Parathyroid adenoma (tissue), 2 donors: ENCODE measurements at regions not wholly inside any gene's neighbourhood (a gene's known extent, or its start where the extent isn't known, plus 50 kb on each side); places are given as distances from the start of the nearest gene placed in this dataset.
"Not testable (repeated sequence)": the region's sequence is repeated elsewhere in the genome, so short reads cannot be mapped to it uniquely, and the experiment has no call there.

Experiments
- H2AFZ ChIP-seq: fragments of 300-600 bp; sonication (generic); one replicate; pipeline ENCODE4 v1.7.0; 2017; ENCODE audit warnings: antibody characterized with exemption, mild to moderate bottlenecking
- H3K27ac ChIP-seq: fragments of 300-600 bp; sonication (generic); one replicate; pipeline ENCODE4 v1.7.0; 2017
- H3K27me3 ChIP-seq: fragments of 300-600 bp; sonication (generic); one replicate; pipeline ENCODE4 v1.7.0; 2017; ENCODE audit warnings: low read length; ENCODE audit not compliant: control insufficient read depth, insufficient read depth
- H3K36me3 ChIP-seq: fragments of 300-600 bp; sonication (generic); one replicate; pipeline ENCODE4 v1.7.0; 2017; ENCODE audit warnings: low read length; ENCODE audit not compliant: control insufficient read depth, insufficient read depth
- H3K4me1 ChIP-seq: fragments of 300-600 bp; sonication (generic); one replicate; pipeline ENCODE4 v1.7.0; 2017; ENCODE audit warnings: control low read depth
- H3K4me2 ChIP-seq: fragments of 300-600 bp; sonication (generic); one replicate; pipeline ENCODE4 v1.7.0; 2017; ENCODE audit warnings: low read length
- H3K4me3 ChIP-seq: fragments of 300-600 bp; sonication (generic); one replicate; pipeline ENCODE4 v1.7.0; 2017; ENCODE audit warnings: low read depth, low read length
- H3K79me2 ChIP-seq: fragments of 300-600 bp; sonication (generic); one replicate; pipeline ENCODE4 v1.7.0; 2017; ENCODE audit warnings: control low read depth
- H3K9ac ChIP-seq: fragments of 300-600 bp; sonication (generic); one replicate; pipeline ENCODE4 v1.7.0; 2017; ENCODE audit warnings: mild to moderate bottlenecking
- H3K9me3 ChIP-seq: fragments of 300-600 bp; sonication (generic); one replicate; pipeline ENCODE4 v1.7.0; 2017; ENCODE audit warnings: low read length; ENCODE audit not compliant: control insufficient read depth
- CTCF ChIP-seq: fragments of 300-600 bp; sonication (generic); IDR thresholded peaks from one replicate; pipeline ENCODE4 v1.7.0; 2017; ENCODE audit warnings: antibody characterized with exemption, mild to moderate bottlenecking
- donor health status: primary hyperparathyroidism.

DNA sequence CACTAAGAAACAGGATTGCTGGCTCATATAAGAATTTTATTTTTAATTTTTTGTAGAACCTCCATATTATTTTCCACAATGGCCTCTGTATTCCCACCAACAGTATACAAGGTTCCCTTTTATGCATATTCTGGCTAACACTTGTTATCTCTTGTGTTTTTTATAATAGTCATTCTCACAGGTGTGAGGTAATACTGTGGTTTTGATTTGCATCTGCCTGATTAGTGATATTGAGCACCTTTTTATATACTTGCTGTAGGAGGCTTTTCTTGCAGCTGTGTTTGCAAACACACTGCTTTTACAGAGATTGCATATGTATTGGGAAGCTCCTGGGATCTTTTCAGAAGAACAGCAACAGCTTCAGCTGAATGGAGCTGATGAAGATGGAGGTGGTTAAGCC, 164.8 kb downstream of the DEPDC1B start:
- Histone ChIP-seq H3K4me2 (no peak overlapping the region), H3K9me3 (no peaks in the 10 kb centered on the region), H3K27ac (no peak overlapping the region), H3K9ac (no peak overlapping the region), H3K27me3 (no peaks in the 10 kb centered on the region), H3K4me1 (no peaks in the 10 kb centered on the region), H3K79me2 (no peaks in the 10 kb centered on the region), H2AFZ (no peak overlapping the region), H3K36me3 (no peaks in the 10 kb centered on the region), H3K4me3 (no peak overlapping the region)
- no peak for TF ChIP-seq CTCF

GRCh38 chr5:60533789-60534188, 166.2 kb downstream of the DEPDC1B start:
- no peaks in the 10 kb centered on the region for H3K27me3 ChIP-seq
- no peak overlapping the region for H2AFZ ChIP-seq
- H3K4me2 ChIP-seq, result no peak overlapping the region
- H3K9ac ChIP-seq, result no peak overlapping the region
- no peak overlapping the region for H3K4me3 ChIP-seq
- no peaks in the 10 kb centered on the region for H3K9me3 ChIP-seq
- H3K4me1 ChIP-seq, result no peaks in the 10 kb centered on the region
- H3K27ac ChIP-seq, result no peak overlapping the region
- no peak for TF ChIP-seq CTCF
- no peaks in the 10 kb centered on the region for H3K79me2 ChIP-seq
- no peaks in the 10 kb centered on the region for H3K36me3 ChIP-seq

GRCh38 chr5:60532796-60533195, 167.2 kb downstream of the DEPDC1B start:
- H3K27me3 ChIP-seq, H3K27ac ChIP-seq, H3K4me1 ChIP-seq, H3K36me3 ChIP-seq, H3K9me3 ChIP-seq, H3K4me2 ChIP-seq, H3K79me2 ChIP-seq, H3K4me3 ChIP-seq, H2AFZ ChIP-seq, H3K9ac ChIP-seq: not testable (repeated sequence)

DNA sequence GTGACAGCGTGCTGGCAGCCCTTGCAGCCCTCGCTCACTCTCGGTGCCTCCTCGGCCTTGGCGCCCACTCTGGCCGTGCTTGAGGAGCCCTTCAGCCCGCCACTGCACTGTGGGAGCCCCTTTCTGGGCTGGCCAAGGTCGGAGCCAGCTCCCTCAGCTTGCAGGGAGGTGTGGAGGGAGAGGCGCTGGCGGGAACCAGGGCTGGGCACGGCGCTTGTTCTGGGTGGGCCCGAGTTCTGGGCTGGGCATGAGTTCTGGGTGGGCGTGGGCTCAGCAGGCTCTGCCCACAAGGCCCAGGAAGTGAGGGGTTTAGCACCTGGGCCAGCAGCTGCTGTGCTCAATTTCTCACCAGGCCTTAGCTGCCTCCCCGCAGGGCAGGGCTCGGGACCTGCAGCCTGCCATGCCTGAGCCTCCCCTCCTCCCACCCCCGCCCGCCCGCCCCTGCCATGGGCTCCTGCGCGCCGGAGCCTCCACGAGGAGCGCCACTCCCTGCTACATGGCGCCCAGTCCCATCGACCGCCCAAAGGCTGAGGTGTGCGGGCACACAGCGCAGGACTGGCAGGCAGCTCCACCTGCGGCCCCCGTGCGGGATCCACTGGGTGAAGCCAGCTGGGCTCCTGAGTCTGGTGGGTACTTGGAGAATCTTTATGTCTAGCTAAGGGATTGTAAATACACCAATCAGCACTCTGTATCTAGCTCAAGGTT, 169.7 kb downstream of the DEPDC1B start:
- not testable (repeated sequence) for H2AFZ ChIP-seq, H3K27ac ChIP-seq

DNA sequence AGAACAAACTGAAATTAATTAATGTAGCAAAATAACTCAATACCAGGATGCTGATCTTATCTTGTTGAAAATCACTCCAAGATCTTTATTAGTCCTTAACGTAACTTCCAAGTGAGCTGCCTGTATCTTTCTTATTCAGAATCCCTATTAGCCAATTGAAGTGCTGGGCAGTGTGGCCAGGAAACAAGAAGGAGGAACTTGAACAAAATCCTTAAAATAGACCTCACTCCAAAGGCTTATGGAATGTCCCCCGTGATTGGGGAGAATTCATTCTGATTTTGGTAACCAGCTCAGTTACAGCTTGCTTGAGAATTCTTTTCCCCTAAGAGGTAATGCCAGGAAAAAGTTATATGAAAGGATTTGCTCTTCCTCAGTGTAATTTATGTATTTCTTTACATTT, 171.0 kb downstream of the DEPDC1B start:
- H3K79me2 ChIP-seq, result no peaks in the 10 kb centered on the region
- no peaks in the 10 kb centered on the region for H3K27me3 ChIP-seq
- H3K36me3 ChIP-seq, result no peaks in the 10 kb centered on the region
- H3K9me3 ChIP-seq, result no peaks in the 10 kb centered on the region
- H3K4me1 ChIP-seq, result no peaks in the 10 kb centered on the region
- no peak overlapping the region for H3K4me2 ChIP-seq
- no peak overlapping the region for H3K4me3 ChIP-seq
- H3K9ac ChIP-seq, result no peak overlapping the region
- no peak overlapping the region for H2AFZ ChIP-seq
- TF ChIP-seq CTCF, result no peak
- no peak overlapping the region for H3K27ac ChIP-seq

More for the DNA sequence above, 169.7 kb downstream of the DEPDC1B start:
- not testable (repeated sequence) for H3K36me3 ChIP-seq, H3K27me3 ChIP-seq, H3K9me3 ChIP-seq, H3K79me2 ChIP-seq, H3K4me1 ChIP-seq, H3K4me3 ChIP-seq, H3K9ac ChIP-seq, H3K4me2 ChIP-seq

GRCh38 chr5:60527072-60527471, 172.9 kb downstream of the DEPDC1B start:
- H2AFZ ChIP-seq, result no peak overlapping the region
- no peaks in the 10 kb centered on the region for H3K36me3 ChIP-seq
- no peak overlapping the region for H3K4me3 ChIP-seq
- no peak overlapping the region for H3K4me2 ChIP-seq
- no peaks in the 10 kb centered on the region for H3K9me3 ChIP-seq
- H3K27me3 ChIP-seq, result no peaks in the 10 kb centered on the region
- TF ChIP-seq CTCF, result no peak
- H3K9ac ChIP-seq, result no peak overlapping the region
- no peak overlapping the region for H3K27ac ChIP-seq
- no peaks in the 10 kb centered on the region for H3K79me2 ChIP-seq
- no peaks in the 10 kb centered on the region for H3K4me1 ChIP-seq
